ENCODE measurements at regions not wholly inside any gene's neighbourhood (a gene's known extent, or its start where the extent isn't known, plus 50 kb on each side); places are given as distances from the start of the nearest gene placed in this dataset.

DNA sequence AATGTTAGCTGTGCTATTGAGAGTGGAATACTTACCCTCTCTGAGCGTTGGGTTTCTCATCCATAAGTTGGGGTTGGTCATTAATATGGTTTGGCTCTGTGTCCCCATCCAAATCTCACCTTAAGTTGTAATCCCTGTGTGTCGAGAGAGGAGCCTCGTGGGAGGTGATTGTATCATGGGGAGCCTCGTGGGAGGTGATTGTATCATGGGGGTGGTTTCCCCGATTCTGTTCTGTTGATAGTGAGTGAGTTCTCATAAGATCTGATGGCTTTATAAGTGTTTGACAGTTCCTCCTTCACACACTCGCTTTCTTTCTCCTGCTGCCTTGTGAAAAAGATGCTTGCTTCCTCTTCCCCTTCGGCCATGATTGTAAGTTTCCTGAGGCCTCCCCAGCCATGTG lies 391.1 kb downstream of the FAM133A start:
- TF ChIP-seq, protein P1, sequence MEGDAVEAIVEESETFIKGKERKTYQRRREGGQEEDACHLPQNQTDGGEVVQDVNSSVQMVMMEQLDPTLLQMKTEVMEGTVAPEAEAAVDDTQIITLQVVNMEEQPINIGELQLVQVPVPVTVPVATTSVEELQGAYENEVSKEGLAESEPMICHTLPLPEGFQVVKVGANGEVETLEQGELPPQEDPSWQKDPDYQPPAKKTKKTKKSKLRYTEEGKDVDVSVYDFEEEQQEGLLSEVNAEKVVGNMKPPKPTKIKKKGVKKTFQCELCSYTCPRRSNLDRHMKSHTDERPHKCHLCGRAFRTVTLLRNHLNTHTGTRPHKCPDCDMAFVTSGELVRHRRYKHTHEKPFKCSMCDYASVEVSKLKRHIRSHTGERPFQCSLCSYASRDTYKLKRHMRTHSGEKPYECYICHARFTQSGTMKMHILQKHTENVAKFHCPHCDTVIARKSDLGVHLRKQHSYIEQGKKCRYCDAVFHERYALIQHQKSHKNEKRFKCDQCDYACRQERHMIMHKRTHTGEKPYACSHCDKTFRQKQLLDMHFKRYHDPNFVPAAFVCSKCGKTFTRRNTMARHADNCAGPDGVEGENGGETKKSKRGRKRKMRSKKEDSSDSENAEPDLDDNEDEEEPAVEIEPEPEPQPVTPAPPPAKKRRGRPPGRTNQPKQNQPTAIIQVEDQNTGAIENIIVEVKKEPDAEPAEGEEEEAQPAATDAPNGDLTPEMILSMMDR (IDR thresholded peaks at IDR 0.05; ENCODE audit: borderline replicate concordance, control extremely low read depth, extremely low read depth, insufficient read depth, missing control alignments), result no peak
- no peak for DNase-seq (ENCODE audit: low spot score)
- in situ Hi-C loops (cut with MboI; ENCODE audit: low sequenced_read_pairs, unreplicated experiment), result no loop called here

- DNase-seq (ENCODE audit: low spot score), result no peak
- in situ Hi-C loops (cut with MboI; ENCODE audit: low sequenced_read_pairs, unreplicated experiment), result no loop called here
- TF ChIP-seq, protein P1 (IDR thresholded peaks at IDR 0.05; ENCODE audit: borderline replicate concordance, control extremely low read depth, extremely low read depth, insufficient read depth, missing control alignments), result no peak
These were observed 415.1 kb downstream of the FAM133A start for GRCh38 chrX:94089149-94089548.

DNA sequence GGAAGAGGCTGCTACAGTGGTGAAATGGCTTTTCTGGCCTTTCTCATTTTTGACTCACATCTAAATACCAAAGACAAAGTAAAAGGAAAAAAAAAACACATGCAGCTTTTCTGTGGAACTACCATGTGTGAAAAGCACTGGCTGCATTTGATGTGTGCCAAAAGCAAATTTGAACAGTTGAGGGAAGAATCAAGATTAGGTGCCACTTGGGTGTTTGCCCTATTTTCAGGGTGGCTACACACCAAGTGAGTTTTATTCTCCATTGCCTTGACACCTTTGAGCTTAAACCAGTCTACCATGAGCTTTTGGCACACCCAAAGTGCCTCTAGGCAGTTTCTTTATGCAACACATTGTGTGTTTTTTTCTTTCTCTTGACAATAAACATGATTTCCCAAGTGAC lies 423.9 kb downstream of the FAM133A start:
- TF ChIP-seq, protein P1 (IDR thresholded peaks at IDR 0.05; ENCODE audit: borderline replicate concordance, control extremely low read depth, extremely low read depth, insufficient read depth, missing control alignments), result no peak
- in situ Hi-C loops (cut with MboI; ENCODE audit: low sequenced_read_pairs, unreplicated experiment), result no loop called here
- no peak for DNase-seq (ENCODE audit: low spot score)

- in situ Hi-C loops (cut with MboI; ENCODE audit: low sequenced_read_pairs, unreplicated experiment), result no loop called here
- TF ChIP-seq, protein P1 (IDR thresholded peaks at IDR 0.05; ENCODE audit: borderline replicate concordance, control extremely low read depth, extremely low read depth, insufficient read depth, missing control alignments), result no peak
- DNase-seq (ENCODE audit: low spot score), result no peak
These were observed 434.0 kb downstream of the FAM133A start for GRCh38 chrX:94107981-94108380.

DNA sequence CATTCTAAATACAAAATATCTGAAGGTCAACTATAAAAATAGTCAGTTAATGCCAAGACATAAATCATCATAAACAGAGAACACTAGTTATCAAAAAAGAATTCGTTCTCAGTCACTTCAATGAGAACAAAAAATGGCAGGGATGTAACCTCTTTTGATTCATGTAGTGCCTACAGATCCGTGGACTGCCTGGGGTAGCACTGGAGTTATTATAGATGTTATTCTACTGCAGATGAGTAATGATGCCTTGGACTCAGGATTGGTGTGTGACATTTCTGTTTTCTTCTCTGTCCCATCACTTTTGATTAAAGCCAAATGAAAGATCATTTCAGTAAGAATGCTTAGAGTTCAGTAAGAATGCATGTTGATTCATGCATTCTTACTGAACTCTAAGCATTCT lies 440.4 kb downstream of the FAM133A start:
- DNase-seq (ENCODE audit: low spot score), result no peak
- in situ Hi-C loops (cut with MboI; ENCODE audit: low sequenced_read_pairs, unreplicated experiment), result no loop called here
- TF ChIP-seq, protein P1 (IDR thresholded peaks at IDR 0.05; ENCODE audit: borderline replicate concordance, control extremely low read depth, extremely low read depth, insufficient read depth, missing control alignments), result no peak

DNA sequence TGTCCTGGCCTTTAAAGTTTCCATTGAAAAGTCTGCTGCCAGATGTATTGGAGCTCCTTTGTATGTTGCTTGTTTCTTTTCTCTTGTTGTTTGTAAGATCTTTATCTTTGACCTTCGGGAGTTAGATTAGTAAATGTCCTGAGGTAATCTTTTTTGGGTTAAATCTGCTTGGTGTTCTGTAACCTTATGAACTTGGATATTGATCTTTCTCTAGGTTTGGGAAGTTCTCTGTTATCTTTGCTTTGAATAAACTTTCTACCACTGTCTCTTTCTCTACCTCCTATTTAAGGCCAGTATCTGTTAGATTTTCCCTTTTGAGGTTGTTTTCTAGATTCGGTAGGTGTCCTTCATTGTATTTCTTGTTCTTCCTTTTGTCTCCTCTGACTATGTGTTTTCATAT lies 447.8 kb downstream of the FAM133A start:
- in situ Hi-C loops (cut with MboI; ENCODE audit: low sequenced_read_pairs, unreplicated experiment), result no loop called here
- no peak for DNase-seq (ENCODE audit: low spot score)
- TF ChIP-seq, protein P1 (IDR thresholded peaks at IDR 0.05; ENCODE audit: borderline replicate concordance, control extremely low read depth, extremely low read depth, insufficient read depth, missing control alignments), result no peak

DNA sequence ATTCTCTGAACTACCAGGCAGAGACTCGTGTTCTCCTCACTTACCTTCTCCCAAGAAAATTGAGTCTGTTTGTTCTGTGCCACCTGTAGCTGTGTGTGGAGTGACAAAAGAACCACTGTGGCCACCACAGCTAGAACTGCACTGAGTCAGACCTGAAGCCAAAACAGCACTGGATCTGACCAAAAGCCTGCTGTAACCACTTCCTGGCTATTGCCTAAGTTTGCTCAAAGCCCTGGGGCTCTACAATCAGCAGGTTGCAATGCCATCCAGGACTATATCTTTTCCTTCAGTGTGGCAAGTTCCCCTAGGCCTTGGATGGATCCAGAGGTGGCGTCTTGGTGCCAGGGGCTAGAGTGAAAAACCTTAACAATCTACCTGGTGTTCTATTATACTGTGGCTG lies 449.1 kb downstream of the FAM133A start:
- TF ChIP-seq, protein P1 (IDR thresholded peaks at IDR 0.05; ENCODE audit: borderline replicate concordance, control extremely low read depth, extremely low read depth, insufficient read depth, missing control alignments), result no peak
- no peak for DNase-seq (ENCODE audit: low spot score)
- in situ Hi-C loops (cut with MboI; ENCODE audit: low sequenced_read_pairs, unreplicated experiment), result no loop called here
